ENCODE measurements at regions not wholly inside any gene's neighbourhood (a gene's known extent, or its start where the extent isn't known, plus 50 kb on each side); places are given as distances from the start of the nearest gene placed in this dataset.

- TF ChIP-seq CTCF (IDR thresholded peaks at IDR 0.05) (no peak), POLR2A (IDR thresholded peaks at IDR 0.05) (no peak)
These were observed 1255.2 kb downstream of the CNTNAP5 start for GRCh38 chr2:125280265-125280664.

All from right lobe of liver (tissue), 4 donors.